HG03460 (cell line): ENCODE measurements at regions not wholly inside any gene's neighbourhood (a gene's known extent, or its start where the extent isn't known, plus 50 kb on each side); places are given as distances from the start of the nearest gene placed in this dataset.
"Not testable (repeated sequence)": the region's sequence is repeated elsewhere in the genome, so short reads cannot be mapped to it uniquely, and the experiment has no call there.

Source experiments
- ATAC-seq: cut with Tn5 transposase; IDR thresholded peaks from one replicate; pipeline ENCODE4 v1.9.1; 2021; ENCODE audit not compliant: unreplicated experiment

DNA sequence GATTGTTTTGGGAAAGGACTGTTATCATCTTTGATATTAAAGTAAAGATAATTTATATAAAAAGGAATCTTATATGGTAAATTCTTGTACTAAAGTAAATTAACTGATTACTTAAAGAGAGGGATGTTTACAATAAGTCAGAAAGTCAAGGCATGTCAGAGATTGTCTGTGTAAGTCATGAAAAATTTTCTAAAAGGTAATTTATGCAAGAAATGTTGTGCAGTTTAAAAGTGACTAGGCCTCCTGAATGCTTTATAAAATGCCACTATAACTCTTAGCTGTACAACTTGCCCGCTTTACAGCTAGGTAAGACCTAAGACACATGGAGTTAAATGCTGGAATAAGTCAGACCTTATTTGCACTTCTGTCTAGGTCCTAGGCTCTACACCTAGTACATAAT lies 692.9 kb downstream of the GBE1 start:
- ATAC-seq = no peak

DNA sequence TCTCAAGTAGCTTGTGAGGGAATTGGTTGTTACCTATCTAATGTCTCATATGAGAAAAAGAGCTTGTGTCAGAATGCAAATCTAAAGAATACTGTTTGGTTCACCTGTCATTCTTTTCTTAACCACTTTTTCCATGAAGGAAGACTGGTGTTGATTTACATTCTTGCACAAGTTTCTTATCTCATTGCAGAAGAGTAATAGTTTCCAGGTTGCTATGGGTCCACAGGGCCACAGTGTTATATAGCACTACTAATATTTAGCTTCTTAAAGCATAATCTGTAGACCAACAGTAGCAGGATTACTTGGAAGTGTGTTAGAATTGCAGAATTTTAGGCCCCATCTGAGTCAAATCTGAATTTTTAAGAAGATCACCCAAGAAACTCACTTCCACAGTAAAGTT lies 697.5 kb downstream of the GBE1 start:
- ATAC-seq = no peak

DNA sequence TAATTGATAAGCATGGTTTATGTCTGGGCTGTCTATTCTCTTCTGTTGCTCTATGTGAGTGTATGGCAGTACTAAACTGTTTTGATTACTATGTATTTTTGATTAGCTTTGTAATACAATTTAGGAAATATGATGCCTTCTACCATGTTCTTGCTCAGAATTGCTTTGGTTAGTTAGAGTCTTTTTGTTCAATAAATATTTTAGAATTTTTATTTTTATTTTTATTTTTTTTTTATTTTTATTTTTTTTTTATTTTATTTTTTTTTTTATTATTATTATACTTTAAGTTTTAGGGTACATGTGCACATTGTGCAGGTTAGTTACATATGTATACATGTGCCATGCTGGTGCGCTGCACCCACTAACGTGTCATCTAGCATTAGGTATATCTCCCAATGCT lies 710.3 kb downstream of the GBE1 start:
- not testable (repeated sequence) for ATAC-seq

DNA sequence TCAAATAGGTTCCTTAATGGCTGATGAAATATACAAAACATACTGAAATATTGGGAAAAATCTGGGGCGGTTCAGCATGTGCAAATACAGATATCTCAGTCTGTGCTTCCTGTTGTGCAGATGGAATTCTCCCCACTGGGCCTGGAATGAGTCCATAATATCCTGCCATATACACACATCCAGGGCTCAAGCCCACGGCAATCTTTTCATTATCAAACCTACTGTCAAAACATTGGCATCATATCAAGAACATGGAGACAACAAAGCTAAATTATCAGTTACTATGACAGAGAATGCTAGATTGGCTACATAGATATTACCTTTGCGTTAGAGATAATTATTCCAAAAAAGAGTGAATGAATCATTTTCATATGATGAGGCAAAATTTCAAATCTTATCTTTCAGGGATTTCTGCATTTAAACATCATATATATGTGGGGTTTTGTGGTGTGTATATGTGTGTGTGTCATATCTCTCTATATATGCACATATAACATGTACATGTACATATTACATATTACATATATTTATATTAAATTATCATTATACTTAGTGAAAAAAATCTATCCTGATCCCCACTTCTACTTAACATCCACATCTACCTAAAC lies 713.3 kb downstream of the GBE1 start:
- no peak for ATAC-seq

DNA sequence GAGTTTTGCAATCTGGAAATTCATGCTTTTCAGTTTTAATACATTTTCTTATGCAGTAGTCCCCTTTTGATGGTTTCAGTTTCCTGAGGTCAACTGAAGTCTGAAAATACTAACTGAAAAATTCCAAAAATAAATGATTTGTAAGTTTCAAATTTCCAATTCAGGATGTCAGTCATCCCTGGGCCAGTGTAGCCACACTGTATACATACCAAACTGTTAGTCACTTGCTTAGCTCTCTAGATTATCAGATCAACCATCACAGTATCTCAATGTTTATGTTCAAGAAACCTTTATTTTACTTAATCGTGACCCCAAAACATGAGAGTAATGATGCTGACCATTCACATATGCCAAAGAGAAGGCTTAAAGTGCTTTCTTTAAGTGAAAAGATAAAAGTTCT lies 715.5 kb downstream of the GBE1 start:
- no peak for ATAC-seq

DNA sequence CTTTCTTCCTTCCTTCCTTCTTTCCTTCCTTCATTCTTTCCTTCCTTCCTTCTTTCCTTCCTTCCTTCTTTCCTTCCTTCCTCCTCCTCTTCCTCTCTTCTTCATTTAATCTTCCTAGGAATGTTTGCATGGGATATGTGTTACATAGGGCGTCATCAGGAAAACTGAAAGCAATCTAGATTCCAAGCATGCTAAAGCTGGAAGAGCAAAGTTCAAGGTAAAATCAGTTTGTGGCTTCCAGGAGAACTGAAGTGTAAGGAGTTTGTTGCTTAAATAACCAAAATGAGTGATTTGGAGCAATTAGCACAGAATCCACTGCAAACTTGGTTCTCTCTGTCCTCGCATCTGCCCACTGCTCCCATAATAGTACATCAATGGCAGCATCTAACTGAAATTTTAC lies 716.2 kb downstream of the GBE1 start:
- ATAC-seq = no peak

DNA sequence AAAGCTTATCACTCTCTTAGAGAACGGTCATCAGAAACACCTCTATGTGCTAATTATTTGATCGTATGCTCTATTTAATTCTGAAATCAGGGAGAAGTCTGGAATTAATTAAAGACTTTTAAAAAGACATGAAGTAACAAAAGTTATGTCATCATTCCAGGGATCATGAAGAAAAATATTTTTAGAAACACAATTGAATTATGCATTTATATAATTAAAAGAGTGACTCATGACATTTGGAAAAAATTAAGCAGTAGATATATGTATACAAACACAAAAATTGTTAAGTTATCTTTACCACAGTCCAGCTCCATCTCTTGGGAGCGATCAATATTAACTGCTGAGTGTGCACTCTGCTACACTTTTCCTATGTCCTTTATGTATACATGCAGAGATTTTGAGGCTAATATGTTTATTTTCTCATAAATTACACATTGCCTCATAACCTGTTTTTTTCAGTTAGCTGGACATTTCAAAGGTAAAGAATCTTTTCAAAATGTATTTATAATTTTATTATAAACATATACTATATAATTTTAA lies 717.7 kb downstream of the GBE1 start:
- ATAC-seq = no peak

DNA sequence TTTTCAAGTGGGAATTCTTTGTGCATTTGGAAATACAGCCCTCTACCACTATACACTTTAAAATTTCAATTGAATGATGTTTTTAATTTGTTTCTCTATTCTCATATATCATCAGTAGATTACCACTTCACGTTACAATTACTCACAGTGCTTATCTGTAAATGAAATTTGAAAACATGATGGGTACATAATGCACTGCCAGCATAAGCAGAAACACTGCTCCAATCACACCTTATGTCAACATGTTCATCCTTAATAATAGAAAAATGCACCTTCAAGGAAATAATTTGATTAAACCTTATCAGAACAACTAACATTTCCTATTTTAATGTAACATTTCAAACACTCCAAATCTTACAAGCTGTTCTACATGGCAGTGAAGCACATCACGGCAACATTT lies 718.4 kb downstream of the GBE1 start:
- ATAC-seq = no peak

DNA sequence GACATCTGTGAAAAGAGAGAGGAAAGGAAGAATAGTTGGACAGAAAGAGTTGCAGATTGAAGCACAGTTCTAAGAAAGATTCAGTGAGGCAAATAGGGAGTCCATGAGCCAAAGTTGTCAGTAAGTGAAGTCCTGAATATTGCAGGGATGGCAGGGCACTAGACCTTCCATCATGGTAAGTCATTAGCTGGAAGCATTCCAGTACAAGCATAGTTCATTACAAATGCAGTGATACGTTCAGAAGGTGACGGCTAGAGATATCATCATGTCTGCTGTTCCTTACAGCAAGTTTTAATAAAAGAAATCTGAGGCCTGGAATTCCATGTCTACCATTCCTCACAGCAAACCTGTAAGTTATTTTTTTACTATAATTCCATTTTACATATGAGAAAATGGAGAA lies 720.1 kb downstream of the GBE1 start:
- ATAC-seq = no peak

DNA sequence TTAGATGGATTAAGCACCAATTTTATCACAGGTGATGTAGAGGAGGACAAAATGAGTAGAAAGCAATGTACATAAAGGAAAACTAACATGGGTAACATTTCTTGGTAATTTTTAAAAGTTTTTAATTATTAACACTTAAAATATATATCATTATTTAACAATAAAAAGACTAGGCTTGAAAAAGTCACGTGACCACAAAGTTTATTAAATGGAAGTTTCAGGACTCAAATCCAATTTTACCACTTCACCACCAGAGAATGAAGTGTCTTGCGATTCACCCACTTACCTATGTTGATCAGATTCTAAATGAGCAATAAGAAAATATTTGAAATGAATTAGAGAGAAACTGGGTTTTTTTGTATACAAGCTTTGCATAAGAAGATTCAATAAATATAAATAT lies 721.3 kb downstream of the GBE1 start:
- ATAC-seq = no peak

DNA sequence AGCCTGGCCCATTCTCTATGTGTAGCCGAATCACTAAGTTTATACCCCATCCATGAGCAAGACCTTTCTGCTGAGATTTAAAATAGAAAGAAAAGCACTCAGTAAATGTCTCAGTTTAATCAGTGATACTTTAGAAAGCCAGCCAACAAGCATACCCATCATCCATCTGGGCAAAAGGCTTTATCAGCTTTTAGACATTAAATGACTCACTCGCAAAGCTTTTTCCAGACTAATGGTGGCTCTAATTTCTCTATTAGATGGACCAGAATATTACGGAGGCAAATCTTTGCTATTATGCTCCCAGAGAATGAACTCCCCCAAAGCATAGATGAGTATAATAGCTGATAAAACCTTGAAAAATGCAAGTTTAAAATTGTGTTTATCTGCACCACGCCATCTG lies 727.8 kb downstream of the GBE1 start:
- ATAC-seq = no peak

DNA sequence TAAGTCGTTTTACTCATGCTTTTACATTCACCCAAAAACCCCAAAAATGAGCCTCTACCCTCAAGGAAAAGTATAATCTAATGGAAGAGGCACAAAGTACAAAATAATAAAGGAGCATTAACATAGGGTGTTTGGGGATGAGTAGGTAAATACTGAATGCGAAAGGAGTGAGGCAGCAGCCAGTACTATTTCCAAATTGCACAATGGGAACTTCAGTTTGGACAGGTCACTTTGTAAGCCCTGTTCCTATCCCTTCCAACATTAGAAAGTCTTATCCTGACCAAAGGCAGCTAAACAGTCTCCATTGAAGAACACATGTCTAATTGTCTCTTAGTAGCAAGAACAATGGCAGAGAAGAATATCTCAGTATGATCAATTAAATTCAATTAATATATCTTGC lies 728.3 kb downstream of the GBE1 start:
- ATAC-seq = no peak

DNA sequence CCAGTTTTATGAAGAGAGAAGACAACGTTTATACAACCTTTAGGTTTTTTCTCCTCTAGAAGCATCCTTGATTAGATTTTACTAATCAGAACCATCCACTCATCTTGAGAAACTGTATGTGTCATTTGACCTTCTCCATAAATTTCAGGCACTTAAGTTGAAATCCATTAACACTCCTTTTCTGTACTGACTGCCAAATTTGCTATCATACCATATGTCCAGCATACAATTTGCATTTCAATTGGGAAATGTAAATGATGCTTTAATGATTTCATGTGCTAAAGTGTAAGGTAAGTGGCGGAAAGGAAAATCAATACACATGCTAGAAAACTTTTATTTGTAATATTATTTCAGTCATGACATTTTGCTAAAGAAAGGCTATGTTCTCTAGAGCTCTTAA lies 731.6 kb downstream of the GBE1 start:
- ATAC-seq = no peak

DNA sequence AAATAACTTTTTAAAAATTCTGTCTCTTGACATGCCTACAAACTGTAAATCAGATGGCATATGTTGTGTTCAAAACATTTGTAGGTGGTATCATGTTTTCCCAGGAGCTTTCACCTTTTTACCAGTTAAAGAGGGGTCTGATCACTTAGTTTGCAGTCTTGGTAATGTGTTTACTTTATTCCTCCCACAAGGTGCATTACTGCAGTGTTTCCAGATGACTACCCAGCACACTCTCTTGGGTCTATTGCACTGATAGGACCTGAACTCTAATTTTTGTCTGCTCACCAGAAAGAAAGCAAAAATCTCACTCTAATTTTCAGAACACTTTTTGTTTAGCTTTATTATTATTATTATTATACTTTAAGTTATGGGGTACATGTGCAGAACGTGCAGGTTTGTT lies 734.1 kb downstream of the GBE1 start:
- no peak for ATAC-seq

DNA sequence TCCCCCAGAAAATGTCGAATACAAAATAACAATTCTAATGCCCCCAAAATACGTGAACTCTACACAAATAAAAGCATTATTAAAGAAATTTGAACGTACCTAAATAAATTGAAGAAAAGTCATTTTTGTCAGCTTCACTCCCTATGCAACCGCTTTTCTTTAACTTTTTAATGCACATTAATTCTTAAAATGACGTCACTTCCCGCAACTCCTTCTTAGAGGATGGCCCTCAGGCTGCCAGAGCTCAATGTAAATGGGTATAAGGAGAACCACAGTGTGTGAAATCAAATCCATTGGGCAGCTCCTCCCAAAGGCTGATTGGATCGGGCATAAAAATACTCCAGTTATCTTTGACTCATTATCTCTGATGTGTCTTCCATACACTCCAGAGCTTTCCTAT lies 736.9 kb downstream of the GBE1 start:
- ATAC-seq = no peak

DNA sequence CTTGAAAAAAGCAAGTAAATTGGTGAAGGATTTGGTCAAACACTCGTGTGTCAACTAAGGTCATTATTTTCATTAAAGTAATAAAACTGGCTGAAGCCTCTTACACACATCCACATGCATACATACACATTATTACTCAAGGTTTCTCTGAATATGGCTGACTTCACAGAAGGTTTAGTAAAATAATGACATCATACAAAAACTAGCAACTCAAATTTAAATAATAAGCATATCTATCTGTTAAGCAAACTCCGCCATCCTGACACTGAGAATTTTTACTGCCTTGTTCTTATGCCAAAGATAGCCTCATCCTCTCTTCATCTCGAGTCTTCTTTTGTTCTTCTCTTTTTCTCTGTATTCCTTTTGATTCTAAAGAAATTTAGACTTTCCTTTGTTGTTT lies 739.1 kb downstream of the GBE1 start:
- no peak for ATAC-seq

DNA sequence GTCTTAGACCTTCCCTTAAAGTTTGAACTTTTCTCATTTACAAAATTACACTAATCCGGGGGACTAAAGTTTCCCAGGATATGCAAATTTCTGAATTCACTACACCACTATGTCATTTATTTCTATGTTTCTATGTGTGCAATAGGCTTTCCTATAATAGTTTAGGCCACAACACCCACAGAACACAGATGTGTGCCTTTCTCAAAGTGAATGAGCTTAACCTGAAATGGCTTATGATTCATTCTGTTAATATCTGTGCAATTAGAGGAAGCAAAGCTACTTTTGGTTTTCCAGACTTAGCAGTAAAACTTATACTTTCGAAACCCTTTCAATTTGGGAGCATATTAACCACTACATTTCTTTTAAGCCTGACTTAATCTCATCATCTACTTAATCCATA lies 748.1 kb downstream of the GBE1 start:
- ATAC-seq = no peak

DNA sequence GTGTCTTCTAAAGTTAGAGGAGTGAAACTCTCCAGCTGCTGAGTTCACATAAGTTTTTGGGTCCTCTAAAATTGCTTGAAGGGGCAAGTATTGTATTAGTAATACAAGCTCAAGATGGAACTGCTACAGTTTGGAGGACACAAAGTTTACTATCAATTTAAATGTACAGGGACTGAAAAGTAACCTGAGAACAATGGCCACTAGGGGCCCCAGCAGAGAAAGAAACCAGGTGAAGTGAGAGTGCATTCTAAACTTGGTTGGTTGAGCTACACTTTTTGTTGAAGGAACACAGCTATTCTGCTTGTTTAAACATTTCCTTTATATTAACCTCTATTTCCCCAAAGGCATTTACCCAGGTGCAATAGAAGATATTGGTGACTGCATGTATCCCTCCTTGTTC lies 755.5 kb downstream of the GBE1 start:
- ATAC-seq = no peak

DNA sequence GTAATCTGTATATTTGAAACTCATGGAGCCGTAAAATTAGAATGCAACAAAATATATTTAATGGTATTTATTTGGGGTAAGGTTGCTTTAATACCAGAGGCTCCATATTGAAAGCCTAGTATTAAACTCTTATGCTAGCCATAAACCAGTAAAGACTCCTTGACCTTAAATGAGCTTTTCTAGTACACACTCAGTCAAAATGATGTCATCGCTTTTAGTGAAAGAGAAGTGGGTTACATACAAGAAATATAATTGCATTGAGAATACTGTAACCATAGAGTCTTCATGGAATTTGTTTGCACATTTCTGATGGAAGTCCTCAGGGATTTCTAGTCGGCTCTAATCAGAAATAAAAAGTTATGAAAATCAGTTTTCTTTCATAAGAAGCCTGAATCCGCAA lies 757.6 kb downstream of the GBE1 start:
- ATAC-seq = no peak

DNA sequence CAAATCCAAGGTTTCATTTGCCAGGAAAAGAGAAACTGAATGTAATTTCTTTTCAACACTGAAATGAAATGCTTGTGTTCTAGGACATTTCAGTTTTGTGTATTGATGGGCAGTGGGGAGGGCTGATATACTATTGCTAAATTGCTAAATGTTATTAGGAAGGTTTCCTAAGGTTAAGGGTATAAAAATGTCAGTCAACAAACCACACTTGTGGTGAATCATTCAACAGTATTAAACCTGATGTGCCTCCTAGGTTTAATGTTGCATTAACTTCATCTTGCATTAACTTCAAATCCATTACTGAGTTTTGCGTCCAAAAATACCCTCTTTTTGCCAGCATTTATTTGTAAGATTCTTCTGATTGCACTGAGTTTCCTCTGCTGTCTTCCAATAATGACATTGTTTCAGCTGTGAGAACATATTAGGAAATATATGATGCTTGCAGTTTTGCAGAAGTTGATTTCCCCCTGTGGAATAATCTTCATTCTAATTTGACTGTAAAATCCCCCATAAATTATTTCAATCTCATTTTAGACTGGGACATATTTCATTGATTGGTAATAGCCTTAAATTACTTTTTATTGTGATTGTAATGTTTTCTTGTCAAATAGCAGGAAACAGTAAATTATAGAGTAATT lies 758.3 kb downstream of the GBE1 start:
- ATAC-seq = no peak

DNA sequence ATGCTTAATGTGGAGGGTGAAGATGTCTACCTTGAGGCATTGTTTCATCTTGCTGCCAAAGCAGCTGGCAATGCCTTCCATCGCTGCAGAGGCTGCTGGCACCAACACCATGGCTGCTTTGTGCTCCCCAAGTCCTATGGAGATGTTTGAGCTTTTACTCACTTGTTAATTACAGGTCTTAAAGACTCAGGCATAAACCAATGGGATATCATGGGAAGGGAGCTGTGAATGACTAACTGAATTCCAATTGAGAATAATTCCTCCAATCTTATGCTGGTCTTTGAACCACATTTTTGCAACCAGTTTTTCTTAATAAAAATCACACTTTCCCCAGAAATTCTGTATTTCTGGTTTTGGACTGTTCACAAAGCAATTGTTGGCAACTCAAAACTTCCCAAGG lies 762.0 kb downstream of the GBE1 start:
- ATAC-seq = no peak

DNA sequence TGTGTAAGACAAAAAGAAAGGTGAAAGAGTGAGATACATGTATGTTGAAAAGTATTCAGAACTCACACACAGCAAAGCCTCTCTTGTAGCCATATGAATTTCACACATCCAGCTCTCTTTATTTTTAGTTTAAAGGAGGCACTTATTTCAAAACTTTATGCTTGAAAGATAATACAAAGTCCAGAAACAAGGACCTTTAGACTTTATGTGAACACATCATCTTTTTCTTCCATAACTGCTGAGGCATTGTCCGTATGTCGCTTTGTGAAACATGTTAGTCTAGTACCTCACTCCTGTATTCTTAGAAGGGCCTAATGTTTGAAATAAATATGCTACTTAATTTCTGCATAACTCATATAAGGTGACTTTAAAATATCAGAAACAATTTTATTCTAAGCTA lies 763.4 kb downstream of the GBE1 start:
- ATAC-seq = no peak

DNA sequence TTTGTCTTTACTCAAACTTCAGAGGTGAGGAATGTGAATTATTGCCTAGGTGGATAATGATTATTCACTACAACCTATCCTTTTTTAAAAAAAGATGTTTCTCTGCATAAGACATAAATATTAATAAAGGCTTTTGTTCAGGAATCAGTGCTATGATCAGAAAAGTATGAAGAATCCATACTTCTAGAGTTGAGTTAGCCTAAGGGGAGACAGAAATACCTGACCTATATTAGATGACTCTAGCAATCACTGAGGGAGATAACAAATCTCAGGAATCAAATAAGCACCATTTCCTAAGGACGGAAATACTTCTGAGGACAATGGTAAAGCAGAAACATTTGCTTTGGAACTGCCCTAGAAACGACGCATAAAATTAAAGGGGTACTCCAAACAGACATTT lies 763.8 kb downstream of the GBE1 start:
- no peak for ATAC-seq
